Activated CD8-positive, alpha-beta T cell treated with anti-CD3 and anti-CD28 coated beads for 36 hours (primary cell): ENCODE measurements at regions not wholly inside any gene's neighbourhood (a gene's known extent, or its start where the extent isn't known, plus 50 kb on each side); places are given as distances from the start of the nearest gene placed in this dataset.

ENCODE experiments used
- ATAC-seq: fragments of 200-7000 bp; cut with Tn5 transposase; one replicate; pipeline ENCODE4 v1.10.0; 2021; ENCODE audit warnings: mild to moderate bottlenecking, moderate library complexity
- CTCF ChIA-PET: fragments of 350-600 bp; sonication (Branson Sonifier 250); formaldehyde crosslinking; loops from one replicate; lab custom pipeline; 2021; ENCODE audit warnings: antibody characterized with exemption; lab: Charles Lee
- POLR2A ChIA-PET: fragments of 350-600 bp; sonication (Branson Sonifier 250); formaldehyde crosslinking; loops from one replicate; lab custom pipeline; 2021; ENCODE audit warnings: antibody characterized with exemption; lab: Charles Lee
- DNase-seq: peaks from one replicate; pipeline ENCODE4 v3.0.0-alpha.2; 2020
- H3K27ac Mint-ChIP-seq: one replicate; pipeline ENCODE4 v1.8.0; 2021; ENCODE audit warnings: mild to moderate bottlenecking, mixed read lengths
- H3K27me3 Mint-ChIP-seq: one replicate; pipeline ENCODE4 v1.8.0; 2021; ENCODE audit warnings: mixed read lengths
- H3K36me3 Mint-ChIP-seq: one replicate; pipeline ENCODE4 v1.8.0; 2021; ENCODE audit warnings: low read depth, mixed read lengths
- H3K4me1 Mint-ChIP-seq: one replicate; pipeline ENCODE4 v1.8.0; 2021; ENCODE audit warnings: low read depth, mixed read lengths
- H3K4me3 Mint-ChIP-seq: one replicate; pipeline ENCODE4 v1.8.0; 2021; ENCODE audit warnings: mild to moderate bottlenecking, moderate library complexity, mixed read lengths
- H3K9me3 Mint-ChIP-seq: one replicate; pipeline ENCODE4 v1.8.0; 2021; ENCODE audit warnings: mixed read lengths
- intact Hi-C: fragments of 100-400 bp; cut with micrococcal nuclease; formaldehyde crosslinking; loops from one replicate; pipeline ENCODE4 v1.10.0; 2022
- TF ChIP-seq, protein P1 (sequence below): fragments of 200-600 bp; IDR thresholded peaks from one replicate; pipeline ENCODE4 v1.8.0; 2022; ENCODE audit warnings: antibody characterized with exemption, mild to moderate bottlenecking

DNA sequence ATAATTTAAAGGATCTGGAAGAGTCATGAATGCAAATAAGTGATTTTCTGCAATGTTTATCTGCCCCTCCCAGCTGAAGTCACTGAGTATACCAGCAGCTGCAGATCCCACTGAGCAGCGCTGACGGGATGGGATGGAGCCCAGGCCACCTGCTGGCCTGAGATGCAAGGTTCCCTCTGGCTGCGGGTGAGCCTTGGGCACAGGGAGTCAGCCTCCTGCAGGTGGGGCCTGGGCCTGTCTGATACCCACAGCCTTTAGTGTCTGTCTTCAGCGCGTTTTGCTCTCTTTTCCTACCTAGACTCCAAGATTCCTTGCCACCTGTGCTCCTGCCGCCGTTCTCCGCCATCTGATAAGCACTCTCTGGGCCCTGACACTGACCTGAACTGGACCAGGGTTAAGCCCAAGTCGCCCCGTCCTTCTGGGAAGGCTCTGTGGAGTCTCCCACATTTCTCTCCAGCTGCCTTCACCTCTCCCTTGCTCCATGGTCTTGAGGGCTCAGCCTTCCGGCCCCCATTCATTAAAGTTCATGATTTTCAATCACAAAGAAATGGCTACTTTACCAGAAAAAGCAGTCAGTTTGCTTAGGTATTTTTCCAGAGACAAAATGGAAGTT is 223.1 kb upstream of the FAT1 start:
- no peak overlapping the region for H3K27ac Mint-ChIP-seq
- DNase-seq (no peak), ATAC-seq (no peak)
- peaks cover 1% of the 10 kb centered on the region for H3K9me3 Mint-ChIP-seq
- ChIA-PET CTCF (no interaction called here), POLR2A (no interaction called here)
- no peak overlapping the region for H3K4me3 Mint-ChIP-seq
- intact Hi-C loops = no loop called here
- H3K36me3 Mint-ChIP-seq = no peaks in the 10 kb centered on the region
- no peaks in the 10 kb centered on the region for H3K27me3 Mint-ChIP-seq
- TF ChIP-seq, protein P1, sequence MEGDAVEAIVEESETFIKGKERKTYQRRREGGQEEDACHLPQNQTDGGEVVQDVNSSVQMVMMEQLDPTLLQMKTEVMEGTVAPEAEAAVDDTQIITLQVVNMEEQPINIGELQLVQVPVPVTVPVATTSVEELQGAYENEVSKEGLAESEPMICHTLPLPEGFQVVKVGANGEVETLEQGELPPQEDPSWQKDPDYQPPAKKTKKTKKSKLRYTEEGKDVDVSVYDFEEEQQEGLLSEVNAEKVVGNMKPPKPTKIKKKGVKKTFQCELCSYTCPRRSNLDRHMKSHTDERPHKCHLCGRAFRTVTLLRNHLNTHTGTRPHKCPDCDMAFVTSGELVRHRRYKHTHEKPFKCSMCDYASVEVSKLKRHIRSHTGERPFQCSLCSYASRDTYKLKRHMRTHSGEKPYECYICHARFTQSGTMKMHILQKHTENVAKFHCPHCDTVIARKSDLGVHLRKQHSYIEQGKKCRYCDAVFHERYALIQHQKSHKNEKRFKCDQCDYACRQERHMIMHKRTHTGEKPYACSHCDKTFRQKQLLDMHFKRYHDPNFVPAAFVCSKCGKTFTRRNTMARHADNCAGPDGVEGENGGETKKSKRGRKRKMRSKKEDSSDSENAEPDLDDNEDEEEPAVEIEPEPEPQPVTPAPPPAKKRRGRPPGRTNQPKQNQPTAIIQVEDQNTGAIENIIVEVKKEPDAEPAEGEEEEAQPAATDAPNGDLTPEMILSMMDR = no peak
- H3K4me1 Mint-ChIP-seq = no peaks in the 10 kb centered on the region

GRCh38 chr4:186948361-186949242 is 224.9 kb upstream of the FAT1 start:
- ATAC-seq (no peak), DNase-seq (no peak)
- ChIA-PET POLR2A (interaction anchor here (0.6 kb wide), 1 partner anchor 1540 kb away, joined by 3 read pairs; no protein-coding TSS in a partner anchor), CTCF (no interaction called here)
- Mint-ChIP-seq H3K4me3 (no peak overlapping the region), H3K36me3 (no peaks in the 10 kb centered on the region), H3K9me3 (peaks cover 1% of the 10 kb centered on the region), H3K4me1 (no peaks in the 10 kb centered on the region), H3K27me3 (no peaks in the 10 kb centered on the region), H3K27ac (no peak overlapping the region)
- intact Hi-C loops = no loop called here
- TF ChIP-seq, protein P1 = no peak

DNA sequence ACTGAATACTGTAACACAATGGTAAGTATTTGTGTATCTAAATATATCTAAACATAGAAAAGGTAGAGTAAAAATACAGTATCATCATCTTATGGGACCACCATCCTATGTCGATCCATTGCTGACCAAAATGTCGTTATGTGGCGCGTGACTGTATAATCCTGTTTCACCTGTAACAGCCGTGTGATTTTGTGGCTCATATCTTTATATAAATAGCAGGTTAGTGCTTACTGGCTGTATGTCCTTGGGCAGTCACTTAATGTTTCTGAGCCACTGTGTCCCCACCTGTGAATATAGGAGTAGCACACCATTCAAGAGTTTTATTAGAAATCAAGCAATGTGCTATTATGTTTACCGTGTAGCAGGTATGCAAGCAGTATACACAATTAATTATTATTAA is 226.2 kb upstream of the FAT1 start:
- ChIA-PET CTCF (no interaction called here), POLR2A (no interaction called here)
- TF ChIP-seq, protein P1 = no peak
- Mint-ChIP-seq H3K27me3 (no peaks in the 10 kb centered on the region), H3K4me1 (no peaks in the 10 kb centered on the region), H3K9me3 (peaks cover 1% of the 10 kb centered on the region), H3K4me3 (no peak overlapping the region), H3K36me3 (no peaks in the 10 kb centered on the region), H3K27ac (no peak overlapping the region)
- ATAC-seq = no peak
- no peak for DNase-seq
- intact Hi-C loops = no loop called here

- DNase-seq = no peak
- intact Hi-C loops = no loop called here
- H3K4me3 Mint-ChIP-seq = no peak overlapping the region
- H3K27ac Mint-ChIP-seq = no peak overlapping the region
- TF ChIP-seq, protein P1 = no peak
- ATAC-seq = no peak
- H3K36me3 Mint-ChIP-seq = no peaks in the 10 kb centered on the region
- H3K4me1 Mint-ChIP-seq = no peaks in the 10 kb centered on the region
- ChIA-PET POLR2A (no interaction called here), CTCF (no interaction called here)
- peaks cover 6% of the 10 kb centered on the region for H3K9me3 Mint-ChIP-seq
- no peaks in the 10 kb centered on the region for H3K27me3 Mint-ChIP-seq
These were observed 229.1 kb upstream of the FAT1 start for GRCh38 chr4:186952709-186953108.

GRCh38 chr4:186953599-186954260 is 230.1 kb upstream of the FAT1 start:
- ATAC-seq = no peak
- intact Hi-C loops = no loop called here
- TF ChIP-seq, protein P1 = no peak
- ChIA-PET CTCF (no interaction called here), POLR2A (no interaction called here)
- no peak for DNase-seq
- Mint-ChIP-seq H3K9me3 (peaks cover 8% of the 10 kb centered on the region), H3K4me1 (no peaks in the 10 kb centered on the region), H3K4me3 (no peak overlapping the region), H3K27me3 (no peaks in the 10 kb centered on the region), H3K27ac (no peak overlapping the region), H3K36me3 (no peaks in the 10 kb centered on the region)
